ENCODE measurements at regions not wholly inside any gene's neighbourhood (a gene's known extent, or its start where the extent isn't known, plus 50 kb on each side); places are given as distances from the start of the nearest gene placed in this dataset.

GRCh38 chr17:77640252-77640651 is 318.3 kb upstream of the TNRC6C start:
- no peak for DNase-seq
- no peak overlapping the region for H3K4me3 ChIP-seq
- no peaks in the 10 kb centered on the region for H3K9me3 ChIP-seq
- H3K27me3 ChIP-seq: no peaks in the 10 kb centered on the region
- no peaks in the 10 kb centered on the region for H3K4me1 ChIP-seq
- intact Hi-C loops (cut with DNase I; ENCODE audit: low total_unique reads): no loop called here
- no peaks in the 10 kb centered on the region for H3K36me3 ChIP-seq
- no peak for TF ChIP-seq POLR2A (IDR thresholded peaks at IDR 0.05)
- TF ChIP-seq CTCF (IDR thresholded peaks at IDR 0.05): no peak
- H3K27ac ChIP-seq: no peak overlapping the region

DNA sequence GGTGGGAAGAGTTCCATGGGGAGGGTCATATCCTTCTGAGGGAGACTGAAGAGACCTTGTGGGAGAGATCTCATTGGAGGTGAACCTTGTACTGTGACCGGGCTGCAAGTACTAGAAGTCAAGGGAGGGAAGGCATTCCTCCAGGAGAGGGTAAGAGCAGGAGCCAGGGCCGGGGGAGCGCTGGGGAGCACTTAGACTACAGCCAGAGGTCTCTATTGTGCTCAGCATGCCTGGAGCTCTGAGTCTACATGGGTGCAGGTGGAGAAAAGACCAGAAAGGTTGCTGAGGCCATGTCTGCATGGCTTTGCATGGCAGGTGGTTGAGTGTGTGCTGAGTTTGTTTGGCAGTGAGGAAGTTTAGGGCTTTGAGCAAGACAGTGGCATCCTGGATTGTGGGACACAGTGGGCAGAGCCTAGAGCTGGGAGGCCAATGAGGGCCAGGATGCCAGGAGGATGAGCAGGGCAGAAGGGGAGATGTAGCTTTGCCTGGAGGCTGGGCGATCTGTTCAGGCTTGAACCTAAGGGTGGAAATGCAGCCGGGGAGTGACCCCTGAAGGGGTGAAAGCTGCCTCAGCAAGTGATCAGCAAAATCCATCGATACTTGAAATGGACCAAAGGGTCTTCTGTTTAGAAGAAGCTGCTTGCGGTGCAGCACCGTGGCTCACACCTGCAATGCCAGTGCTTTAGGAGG is 317.4 kb upstream of the TNRC6C start:
- no peaks in the 10 kb centered on the region for H3K9me3 ChIP-seq
- no peak overlapping the region for H3K4me3 ChIP-seq
- H3K36me3 ChIP-seq: no peaks in the 10 kb centered on the region
- no peaks in the 10 kb centered on the region for H3K27me3 ChIP-seq
- no peaks in the 10 kb centered on the region for H3K4me1 ChIP-seq
- no peak overlapping the region for H3K27ac ChIP-seq
- TF ChIP-seq CTCF (IDR thresholded peaks at IDR 0.05) (no peak), POLR2A (IDR thresholded peaks at IDR 0.05) (no peak)
- DNase-seq: no peak
- intact Hi-C loops (cut with DNase I; ENCODE audit: low total_unique reads): no loop called here

DNA sequence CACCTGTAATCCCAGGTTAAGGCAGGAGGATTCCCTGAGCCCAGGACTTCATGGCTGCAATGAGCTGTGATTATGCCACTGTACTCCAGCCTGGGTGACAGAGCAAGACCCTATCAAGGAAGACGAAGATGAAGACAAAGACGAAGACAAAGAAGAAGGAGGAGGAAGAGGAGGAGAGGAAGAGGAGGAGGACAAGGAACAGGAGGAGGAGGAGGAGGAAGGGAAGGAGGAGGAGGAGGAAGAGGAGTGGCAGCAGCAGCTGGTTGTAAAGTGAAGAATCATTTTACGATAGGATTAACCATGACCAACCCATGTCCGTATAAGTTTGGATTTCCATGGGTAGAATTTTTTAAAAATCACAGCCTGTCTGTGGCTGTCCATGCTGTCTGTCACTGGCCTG is 316.8 kb upstream of the TNRC6C start:
- Histone ChIP-seq H3K27ac (no peak overlapping the region), H3K4me3 (no peak overlapping the region), H3K36me3 (no peaks in the 10 kb centered on the region), H3K27me3 (no peaks in the 10 kb centered on the region), H3K9me3 (no peaks in the 10 kb centered on the region), H3K4me1 (no peaks in the 10 kb centered on the region)
- intact Hi-C loops (cut with DNase I; ENCODE audit: low total_unique reads): no loop called here
- DNase-seq: no peak
- TF ChIP-seq POLR2A (IDR thresholded peaks at IDR 0.05): no peak
- TF ChIP-seq CTCF (IDR thresholded peaks at IDR 0.05): no peak

DNA sequence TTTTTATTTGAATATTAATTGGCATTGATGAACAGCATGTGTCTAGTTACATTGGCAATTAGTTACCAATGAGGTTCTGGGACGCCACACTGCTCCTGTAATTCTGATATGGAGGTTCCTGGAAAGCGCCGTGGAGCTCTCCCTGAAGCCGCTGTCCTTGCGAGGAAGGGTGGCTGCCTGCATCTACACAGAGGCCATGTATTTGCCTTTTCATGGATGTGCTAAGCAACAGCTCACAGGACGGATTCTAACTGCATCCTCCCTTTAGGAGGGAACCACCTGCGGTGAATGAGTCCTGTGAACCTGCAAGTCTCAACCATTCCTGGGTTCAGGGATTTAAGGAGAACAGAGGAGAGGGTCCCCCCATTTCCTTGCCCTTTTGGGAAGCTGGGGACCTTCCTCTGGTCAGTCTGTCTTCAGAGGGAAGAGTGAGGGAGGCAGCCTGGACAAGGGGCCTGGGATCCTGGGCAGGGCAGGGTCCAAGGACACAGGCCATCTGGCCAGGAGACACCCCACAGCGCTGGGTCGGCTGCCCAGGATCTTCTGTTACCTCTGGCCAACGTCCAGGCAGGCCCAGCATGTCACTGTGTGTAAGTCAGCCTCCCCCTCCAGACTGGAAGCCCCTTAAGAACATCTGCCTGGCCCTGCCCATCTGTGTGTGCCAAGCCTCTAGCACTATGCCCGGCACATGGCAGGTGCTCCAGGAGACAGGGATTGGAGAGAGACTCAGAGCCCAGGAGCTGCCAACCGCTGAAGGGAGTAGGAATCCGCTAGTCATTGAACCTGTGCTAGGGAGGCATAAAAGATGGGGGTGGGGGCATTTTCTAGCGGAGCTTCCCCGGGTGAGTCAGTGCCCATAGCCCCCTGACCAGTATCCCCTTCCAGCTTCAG is 314.1 kb upstream of the TNRC6C start:
- DNase-seq: no peak
- Histone ChIP-seq H3K27me3 (no peaks in the 10 kb centered on the region), H3K36me3 (no peaks in the 10 kb centered on the region), H3K4me1 (no peaks in the 10 kb centered on the region), H3K27ac (no peak overlapping the region), H3K4me3 (no peak overlapping the region), H3K9me3 (no peaks in the 10 kb centered on the region)
- intact Hi-C loops (cut with DNase I; ENCODE audit: low total_unique reads): no loop called here
- no peak for TF ChIP-seq POLR2A (IDR thresholded peaks at IDR 0.05)
- TF ChIP-seq CTCF (IDR thresholded peaks at IDR 0.05): no peak
